Loucy (cell line): ENCODE measurements at regions not wholly inside any gene's neighbourhood (a gene's known extent, or its start where the extent isn't known, plus 50 kb on each side); places are given as distances from the start of the nearest gene placed in this dataset.

Experiments used
- H2AFZ ChIP-seq: fragments of 200-600 bp; sonication (generic); 2 replicates; pipeline ENCODE4 v1.6.0; 2016; ENCODE audit warnings: antibody characterized with exemption, mild to moderate bottlenecking, low read length, moderate library complexity
- H3F3A ChIP-seq: fragments of 200-600 bp; 2 replicates; pipeline ENCODE4 v1.6.0; 2016; ENCODE audit warnings: antibody characterized with exemption, low read depth, mild to moderate bottlenecking
- H3K27me3 ChIP-seq: fragments of 200-600 bp; sonication (generic); 2 replicates; pipeline ENCODE4 v1.6.1; 2014; ENCODE audit warnings: low read length, mild to moderate bottlenecking; ENCODE audit not compliant: insufficient read depth, poor library complexity, severe bottlenecking
- H3K36me3 ChIP-seq: fragments of 200-600 bp; sonication (generic); 2 replicates; pipeline ENCODE4 v1.6.1; 2016; ENCODE audit warnings: low read length; ENCODE audit not compliant: insufficient read depth
- H3K4me1 ChIP-seq: fragments of 200-600 bp; sonication (generic); 2 replicates; pipeline ENCODE4 v1.5.1; 2014; ENCODE audit warnings: low read length, mild to moderate bottlenecking; ENCODE audit not compliant: insufficient read depth, poor library complexity, severe bottlenecking
- H3K4me2 ChIP-seq: fragments of 200-600 bp; sonication (generic); 2 replicates; pipeline ENCODE4 v1.6.0; 2014; ENCODE audit warnings: antibody characterized with exemption, low read length, low read depth, mild to moderate bottlenecking; ENCODE audit not compliant: poor library complexity, severe bottlenecking
- H3K4me3 ChIP-seq: fragments of 200-600 bp; sonication (generic); 2 replicates; pipeline ENCODE4 v1.5.1; 2014; ENCODE audit warnings: low read length, mild to moderate bottlenecking, mixed read lengths; ENCODE audit not compliant: poor library complexity, severe bottlenecking
- H3K79me2 ChIP-seq: fragments of 200-600 bp; sonication (generic); 2 replicates; pipeline ENCODE4 v1.6.1; 2014; ENCODE audit warnings: low read length; ENCODE audit not compliant: insufficient read depth
- H3K9ac ChIP-seq: fragments of 200-600 bp; sonication (generic); 2 replicates; pipeline ENCODE4 v1.6.0; 2014; ENCODE audit warnings: mild to moderate bottlenecking, low read depth, low read length, moderate library complexity; ENCODE audit not compliant: poor library complexity, severe bottlenecking
- H3K9me2 ChIP-seq: fragments of 200-600 bp; sonication (generic); replicated peaks from 2 replicates; pipeline ENCODE4 v1.6.1; 2016; ENCODE audit warnings: low read depth, low read length, mixed read lengths
- H3K9me3 ChIP-seq: fragments of 200-600 bp; sonication (generic); 2 replicates; pipeline ENCODE4 v1.6.1; 2014; ENCODE audit warnings: mild to moderate bottlenecking, antibody characterized with exemption, low read length, low read depth; ENCODE audit not compliant: insufficient read depth
- H4K20me1 ChIP-seq: fragments of 200-600 bp; sonication (generic); 2 replicates; pipeline ENCODE4 v1.6.0; 2014; ENCODE audit warnings: antibody characterized with exemption, low read length, mild to moderate bottlenecking; ENCODE audit not compliant: insufficient read depth, poor library complexity, severe bottlenecking
- EZH2phosphoT487 ChIP-seq: fragments of 200-600 bp; IDR thresholded peaks from 2 replicates; pipeline ENCODE4 v1.6.1; 2018; ENCODE audit warnings: antibody characterized with exemption, mild to moderate bottlenecking, moderate library complexity, borderline replicate concordance
- TF ChIP-seq, protein P1 (sequence below): fragments of 200-600 bp; sonication (generic); conservative IDR thresholded peaks from 2 replicates; pipeline ENCODE4 v1.5.1; 2014; ENCODE audit warnings: mild to moderate bottlenecking, antibody characterized with exemption, low read length

GRCh38 chr14:104349950-104350349 is 211.6 kb downstream of the KIF26A start:
- Histone ChIP-seq H3K9me3 (peaks cover 3% of the 10 kb centered on the region; the same call in 1 of the 2 replicates), H3K4me2 (no peak overlapping the region), H4K20me1 (no peaks in the 10 kb centered on the region), H3K79me2 (no peaks in the 10 kb centered on the region), H3K36me3 (no peaks in the 10 kb centered on the region), H3K27me3 (no peaks in the 10 kb centered on the region), H3K4me3 (no peak overlapping the region), H2AFZ (no peak overlapping the region), H3K9ac (no peak overlapping the region), H3F3A (no peaks in the 10 kb centered on the region), H3K9me2 (no peaks in the 10 kb centered on the region), H3K4me1 (no peaks in the 10 kb centered on the region)
- TF ChIP-seq EZH2phosphoT487, result no peak
- TF ChIP-seq, protein P1, sequence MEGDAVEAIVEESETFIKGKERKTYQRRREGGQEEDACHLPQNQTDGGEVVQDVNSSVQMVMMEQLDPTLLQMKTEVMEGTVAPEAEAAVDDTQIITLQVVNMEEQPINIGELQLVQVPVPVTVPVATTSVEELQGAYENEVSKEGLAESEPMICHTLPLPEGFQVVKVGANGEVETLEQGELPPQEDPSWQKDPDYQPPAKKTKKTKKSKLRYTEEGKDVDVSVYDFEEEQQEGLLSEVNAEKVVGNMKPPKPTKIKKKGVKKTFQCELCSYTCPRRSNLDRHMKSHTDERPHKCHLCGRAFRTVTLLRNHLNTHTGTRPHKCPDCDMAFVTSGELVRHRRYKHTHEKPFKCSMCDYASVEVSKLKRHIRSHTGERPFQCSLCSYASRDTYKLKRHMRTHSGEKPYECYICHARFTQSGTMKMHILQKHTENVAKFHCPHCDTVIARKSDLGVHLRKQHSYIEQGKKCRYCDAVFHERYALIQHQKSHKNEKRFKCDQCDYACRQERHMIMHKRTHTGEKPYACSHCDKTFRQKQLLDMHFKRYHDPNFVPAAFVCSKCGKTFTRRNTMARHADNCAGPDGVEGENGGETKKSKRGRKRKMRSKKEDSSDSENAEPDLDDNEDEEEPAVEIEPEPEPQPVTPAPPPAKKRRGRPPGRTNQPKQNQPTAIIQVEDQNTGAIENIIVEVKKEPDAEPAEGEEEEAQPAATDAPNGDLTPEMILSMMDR, result no peak

- no peaks in the 10 kb centered on the region for H3K36me3 ChIP-seq
- TF ChIP-seq, protein P1, result no peak
- H3K9ac ChIP-seq, result no peak overlapping the region
These were observed 212.2 kb downstream of the KIF26A start for GRCh38 chr14:104350463-104351185.

DNA sequence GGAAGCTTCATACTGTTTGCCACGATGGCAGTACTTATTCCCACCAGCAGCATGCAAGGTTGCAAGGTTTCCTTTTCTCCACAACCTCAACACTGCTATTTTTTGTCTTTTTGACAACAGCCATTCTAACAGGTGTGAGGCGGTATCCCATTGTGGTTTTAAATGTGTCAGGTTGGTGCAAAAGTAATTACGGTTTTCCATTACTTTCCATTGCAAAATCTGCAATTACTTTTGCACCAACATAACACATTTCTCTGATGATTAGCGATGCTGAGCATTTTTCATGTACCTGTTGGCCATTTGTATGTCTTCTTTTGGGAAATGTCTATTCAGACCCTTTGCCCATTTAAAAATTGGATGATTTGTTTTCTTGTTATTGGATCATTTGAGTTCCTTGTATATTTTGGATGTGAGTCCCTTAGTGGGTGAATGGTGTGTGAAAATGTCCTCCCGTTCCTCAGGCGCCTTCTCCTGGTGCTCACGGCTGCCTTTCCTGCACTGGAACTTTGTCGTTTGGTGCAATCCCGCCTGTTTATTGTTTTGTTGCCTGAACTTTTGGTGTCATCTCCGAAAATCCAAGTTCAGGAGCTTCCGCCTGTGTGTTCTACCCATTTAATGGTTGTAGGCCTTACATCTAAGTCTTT is 213.6 kb downstream of the KIF26A start:
- Histone ChIP-seq H3K4me2 (no peak overlapping the region), H3K9ac (no peak overlapping the region)

More at GRCh38 chr14:104350463-104351185, 212.2 kb downstream of the KIF26A start:
- Histone ChIP-seq H3K4me3 (no peak overlapping the region), H3K9me2 (no peaks in the 10 kb centered on the region), H3K9me3 (peaks cover 3% of the 10 kb centered on the region; the same call in 1 of the 2 replicates), H3F3A (no peaks in the 10 kb centered on the region), H4K20me1 (no peaks in the 10 kb centered on the region), H3K79me2 (no peaks in the 10 kb centered on the region), H3K4me1 (no peaks in the 10 kb centered on the region), H3K27me3 (no peaks in the 10 kb centered on the region), H3K4me2 (no peak overlapping the region), H2AFZ (no peak overlapping the region)

More for the DNA sequence above, 213.6 kb downstream of the KIF26A start:
- TF ChIP-seq EZH2phosphoT487, result no peak
- TF ChIP-seq, protein P1, result no peak
- H3K9me2 ChIP-seq, result no peaks in the 10 kb centered on the region
- no peaks in the 10 kb centered on the region for H3K4me1 ChIP-seq
- H3K79me2 ChIP-seq, result no peaks in the 10 kb centered on the region
- peaks cover 3% of the 10 kb centered on the region; the same call in 1 of the 2 replicates for H3K9me3 ChIP-seq
- H3K27me3 ChIP-seq, result no peaks in the 10 kb centered on the region
- no peak overlapping the region for H3K4me3 ChIP-seq
- no peaks in the 10 kb centered on the region for H3K36me3 ChIP-seq
- no peaks in the 10 kb centered on the region for H4K20me1 ChIP-seq
- no peak overlapping the region for H2AFZ ChIP-seq
- no peaks in the 10 kb centered on the region for H3F3A ChIP-seq
